DND-41 (cell line): ENCODE measurements at regions not wholly inside any gene's neighbourhood (a gene's known extent, or its start where the extent isn't known, plus 50 kb on each side); places are given as distances from the start of the nearest gene placed in this dataset.
"Not testable (repeated sequence)": the region's sequence is repeated elsewhere in the genome, so short reads cannot be mapped to it uniquely, and the experiment has no call there.

ENCODE experiments used
- ATAC-seq: fragments of 200-7000 bp; cut with Tn5 transposase; 3 replicates; pipeline ENCODE4 v1.9.1; 2021; ENCODE audit warnings: low read depth; ENCODE audit not compliant: insufficient read depth
- DNase-seq: peaks from one replicate; pipeline ENCODE4 v3.0.0-alpha.2; 2020
- H2AFZ ChIP-seq: 2 replicates; pipeline ENCODE4 v1.6.0; 2012; ENCODE audit warnings: low read depth, low read length
- H3K27ac ChIP-seq: 2 replicates; pipeline ENCODE4 v1.5.1; 2012; ENCODE audit warnings: low read length, inconsistent platforms
- H3K27me3 ChIP-seq: fragments of 200-600 bp; sonication (generic); 2 replicates; pipeline ENCODE4 v1.6.0; 2012; ENCODE audit warnings: low read length, mild to moderate bottlenecking, inconsistent platforms; ENCODE audit not compliant: insufficient read depth, poor library complexity
- H3K36me3 ChIP-seq: 2 replicates; pipeline ENCODE4 v1.5.1; 2012; ENCODE audit warnings: low read length, inconsistent platforms; ENCODE audit not compliant: insufficient read depth
- H3K4me1 ChIP-seq: 2 replicates; pipeline ENCODE4 v1.5.1; 2012; ENCODE audit warnings: mild to moderate bottlenecking, low read length; ENCODE audit not compliant: insufficient read depth
- H3K4me2 ChIP-seq: 2 replicates; pipeline ENCODE4 v1.6.0; 2012; ENCODE audit warnings: mild to moderate bottlenecking, moderate library complexity, low read length, inconsistent platforms; ENCODE audit not compliant: insufficient read depth
- H3K4me3 ChIP-seq, 2 experiments: fragments of 200-600 bp in 1 of 2; shearing (Covaris generic) in 1 of 2; 2 replicates each; pipeline ENCODE4 v1.5.1; 2012 to 2016; ENCODE audit warnings: inconsistent platforms in 2 of 2, low read length in 2 of 2, mild to moderate bottlenecking in 2 of 2, low read depth in 1 of 2, moderate library complexity in 1 of 2
- H3K79me2 ChIP-seq: 2 replicates; pipeline ENCODE4 v1.6.0; 2012; ENCODE audit warnings: low read length, inconsistent platforms; ENCODE audit not compliant: insufficient read depth
- H3K9ac ChIP-seq: 2 replicates; pipeline ENCODE4 v1.6.0; 2012; ENCODE audit warnings: low read depth, mild to moderate bottlenecking, inconsistent platforms, low read length, moderate library complexity
- H3K9me3 ChIP-seq: 2 replicates; pipeline ENCODE4 v1.5.1; 2012; ENCODE audit warnings: low read length, moderate library complexity, mild to moderate bottlenecking, inconsistent platforms; ENCODE audit not compliant: insufficient read depth, severe bottlenecking
- H4K20me1 ChIP-seq: 2 replicates; pipeline ENCODE4 v1.6.0; 2012; ENCODE audit warnings: low read length; ENCODE audit not compliant: insufficient read depth
- EZH2 ChIP-seq: IDR thresholded peaks from 3 replicates; pipeline ENCODE4 v1.6.1; 2012; ENCODE audit warnings: borderline replicate concordance, low read depth, mild to moderate bottlenecking, moderate library complexity, low read length, inconsistent platforms; ENCODE audit not compliant: severe bottlenecking
- TF ChIP-seq, protein P1 (sequence below): IDR thresholded peaks from 2 replicates; pipeline ENCODE4 v1.5.1; 2012; ENCODE audit warnings: borderline replicate concordance, low read length, moderate library complexity, mild to moderate bottlenecking; ENCODE audit not compliant: poor library complexity, severe bottlenecking; ENCODE audit errors: extremely low read depth

- H3K27ac ChIP-seq, result no peak overlapping the region
- ATAC-seq (no peak), DNase-seq (no peak)
- H3K4me3 ChIP-seq, result no peak overlapping the region
- H3K9me3 ChIP-seq, result no peaks in the 10 kb centered on the region
- H3K79me2 ChIP-seq, result no peaks in the 10 kb centered on the region
- TF ChIP-seq EZH2, result no peak
- peaks cover 17% of the 10 kb centered on the region for H3K4me1 ChIP-seq
- no peak overlapping the region for H3K4me2 ChIP-seq
- H3K36me3 ChIP-seq, result no peaks in the 10 kb centered on the region
- no peak overlapping the region for H2AFZ ChIP-seq
- H3K27me3 ChIP-seq, result no peaks in the 10 kb centered on the region
- no peak overlapping the region for H3K9ac ChIP-seq
- H4K20me1 ChIP-seq, result no peaks in the 10 kb centered on the region
These were observed 606.2 kb upstream of the TBL1XR1 start for GRCh38 chr3:177803500-177803899.

DNA sequence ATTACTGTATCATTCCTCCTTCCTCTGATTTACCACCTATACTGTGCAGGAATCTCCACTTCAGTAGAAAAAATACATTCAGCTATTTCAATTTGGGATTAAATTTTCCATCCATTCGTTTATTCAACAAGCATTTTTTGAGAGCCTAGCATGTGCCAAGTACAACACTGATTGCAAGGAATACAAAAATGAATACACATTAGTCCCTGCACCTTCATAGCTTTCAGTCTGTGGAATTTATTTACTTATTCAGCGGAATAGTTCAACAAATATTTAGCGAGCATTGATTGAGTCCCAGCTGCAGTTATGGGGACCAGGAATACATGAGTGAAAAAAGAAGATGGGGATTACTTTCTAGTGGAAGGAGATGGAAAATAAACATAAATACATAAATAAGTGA is 606.8 kb upstream of the TBL1XR1 start:
- Histone ChIP-seq H3K27me3 (no peaks in the 10 kb centered on the region), H3K27ac (no peak overlapping the region), H3K9me3 (no peaks in the 10 kb centered on the region), H3K4me1 (peaks cover 17% of the 10 kb centered on the region), H3K36me3 (no peaks in the 10 kb centered on the region), H4K20me1 (no peaks in the 10 kb centered on the region), H3K4me3 (no peak overlapping the region), H3K79me2 (no peaks in the 10 kb centered on the region), H3K9ac (no peak overlapping the region), H3K4me2 (no peak overlapping the region), H2AFZ (no peak overlapping the region)
- no peak for ATAC-seq
- no peak for TF ChIP-seq EZH2
- TF ChIP-seq, protein P1, sequence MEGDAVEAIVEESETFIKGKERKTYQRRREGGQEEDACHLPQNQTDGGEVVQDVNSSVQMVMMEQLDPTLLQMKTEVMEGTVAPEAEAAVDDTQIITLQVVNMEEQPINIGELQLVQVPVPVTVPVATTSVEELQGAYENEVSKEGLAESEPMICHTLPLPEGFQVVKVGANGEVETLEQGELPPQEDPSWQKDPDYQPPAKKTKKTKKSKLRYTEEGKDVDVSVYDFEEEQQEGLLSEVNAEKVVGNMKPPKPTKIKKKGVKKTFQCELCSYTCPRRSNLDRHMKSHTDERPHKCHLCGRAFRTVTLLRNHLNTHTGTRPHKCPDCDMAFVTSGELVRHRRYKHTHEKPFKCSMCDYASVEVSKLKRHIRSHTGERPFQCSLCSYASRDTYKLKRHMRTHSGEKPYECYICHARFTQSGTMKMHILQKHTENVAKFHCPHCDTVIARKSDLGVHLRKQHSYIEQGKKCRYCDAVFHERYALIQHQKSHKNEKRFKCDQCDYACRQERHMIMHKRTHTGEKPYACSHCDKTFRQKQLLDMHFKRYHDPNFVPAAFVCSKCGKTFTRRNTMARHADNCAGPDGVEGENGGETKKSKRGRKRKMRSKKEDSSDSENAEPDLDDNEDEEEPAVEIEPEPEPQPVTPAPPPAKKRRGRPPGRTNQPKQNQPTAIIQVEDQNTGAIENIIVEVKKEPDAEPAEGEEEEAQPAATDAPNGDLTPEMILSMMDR, result no peak
- no peak for DNase-seq

DNA sequence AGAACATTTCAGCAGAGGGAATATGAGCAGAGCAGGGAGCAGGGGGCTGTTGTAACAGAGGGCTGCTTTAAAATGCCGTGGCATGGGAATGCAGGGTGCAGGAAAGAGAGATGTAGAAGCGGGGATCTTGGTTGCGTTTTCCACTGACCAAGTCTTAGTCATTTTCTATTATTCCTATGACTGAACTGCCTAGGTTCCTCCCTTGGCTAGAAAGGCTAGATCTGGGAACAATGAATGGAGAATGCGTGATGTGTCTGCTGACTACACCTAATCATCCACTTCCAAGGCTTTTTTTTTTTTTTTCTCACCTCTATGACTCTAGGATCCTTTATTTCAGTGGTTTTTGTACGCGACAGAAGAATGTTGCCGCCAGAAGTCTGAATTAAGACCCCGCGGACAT is 607.4 kb upstream of the TBL1XR1 start:
- Histone ChIP-seq H3K27me3 (no peaks in the 10 kb centered on the region), H2AFZ (no peak overlapping the region), H4K20me1 (no peaks in the 10 kb centered on the region), H3K4me1 (peaks cover 14% of the 10 kb centered on the region), H3K36me3 (no peaks in the 10 kb centered on the region), H3K4me2 (no peak overlapping the region), H3K79me2 (no peaks in the 10 kb centered on the region), H3K9me3 (no peaks in the 10 kb centered on the region), H3K4me3 (no peak overlapping the region), H3K9ac (no peak overlapping the region), H3K27ac (no peak overlapping the region)
- TF ChIP-seq, protein P1, result no peak
- no peak for ATAC-seq
- DNase-seq, result no peak

- DNase-seq, result no peak
- Histone ChIP-seq H3K27me3 (no peaks in the 10 kb centered on the region), H3K27ac (no peak overlapping the region), H2AFZ (no peak overlapping the region), H3K36me3 (no peaks in the 10 kb centered on the region), H3K4me3 (no peak overlapping the region), H3K9me3 (no peaks in the 10 kb centered on the region), H3K9ac (no peak overlapping the region), H3K4me2 (no peak overlapping the region), H4K20me1 (no peaks in the 10 kb centered on the region), H3K79me2 (no peaks in the 10 kb centered on the region), H3K4me1 (peaks cover 9% of the 10 kb centered on the region; the same call in 1 of the 2 replicates)
- no peak for TF ChIP-seq EZH2
- TF ChIP-seq, protein P1, result no peak
- ATAC-seq, result no peak
These were observed 610.0 kb upstream of the TBL1XR1 start for GRCh38 chr3:177807150-177807875.

- not testable (repeated sequence) for H3K4me2 ChIP-seq, H3K36me3 ChIP-seq, H3K27me3 ChIP-seq, H2AFZ ChIP-seq, DNase-seq, H3K27ac ChIP-seq, H3K79me2 ChIP-seq, H3K9ac ChIP-seq, H3K9me3 ChIP-seq, H3K4me1 ChIP-seq, ATAC-seq, H3K4me3 ChIP-seq, H4K20me1 ChIP-seq
These were observed 611.7 kb upstream of the TBL1XR1 start for GRCh38 chr3:177808928-177809478.
